Neuronal stem cell (in vitro differentiated cells): ENCODE measurements at regions not wholly inside any gene's neighbourhood (a gene's known extent, or its start where the extent isn't known, plus 50 kb on each side); places are given as distances from the start of the nearest gene placed in this dataset.
A peak's percentile ranks its signal among the peaks of the same experiment; 100 is the strongest.

Source experiments
- DNase-seq: peaks from one replicate; pipeline ENCODE4 v3.0.0-alpha.2; 2013; ENCODE audit warnings: low spot score
- H2AFZ ChIP-seq: one replicate; pipeline ENCODE4 v1.6.1; 2013; ENCODE audit warnings: mild to moderate bottlenecking, low read length, inconsistent platforms
- H2AK5ac ChIP-seq: 2 replicates; pipeline ENCODE4 v1.6.1; 2013; ENCODE audit warnings: low read depth, mild to moderate bottlenecking, inconsistent platforms, low read length, moderate library complexity, mixed read lengths
- H2BK120ac ChIP-seq: 2 replicates; pipeline ENCODE4 v1.6.1; 2013; ENCODE audit warnings: low read depth, mild to moderate bottlenecking, inconsistent platforms, low read length, moderate library complexity, mixed read lengths
- H2BK12ac ChIP-seq: one replicate; pipeline ENCODE4 v1.6.1; 2013; ENCODE audit warnings: low read length, inconsistent platforms
- H2BK15ac ChIP-seq: 2 replicates; pipeline ENCODE4 v1.6.1; 2013; ENCODE audit warnings: mild to moderate bottlenecking, low read length, inconsistent platforms, mixed read lengths
- H2BK5ac ChIP-seq: one replicate; pipeline ENCODE4 v1.6.1; 2013; ENCODE audit warnings: inconsistent platforms, mild to moderate bottlenecking, low read length, moderate library complexity
- H3K14ac ChIP-seq: one replicate; pipeline ENCODE4 v1.6.1; 2013; ENCODE audit warnings: low read length, inconsistent platforms
- H3K18ac ChIP-seq: 2 replicates; pipeline ENCODE4 v1.6.1; 2013; ENCODE audit warnings: low read length, inconsistent platforms
- H3K23ac ChIP-seq: 2 replicates; pipeline ENCODE4 v1.6.1; 2013; ENCODE audit warnings: low read depth, mild to moderate bottlenecking, mixed read lengths, low read length, inconsistent platforms; ENCODE audit not compliant: poor library complexity
- H3K27ac ChIP-seq: replicated peaks from 3 replicates; pipeline ENCODE4 v1.5.1; 2013; ENCODE audit warnings: low read length, inconsistent platforms
- H3K27me3 ChIP-seq, 3 experiments: 2 replicates each; pipeline ENCODE4 v1.6.1; 2013; ENCODE audit warnings: low read length in 3 of 3, mild to moderate bottlenecking in 2 of 3, inconsistent platforms in 1 of 3, low read depth in 1 of 3, mixed read lengths in 1 of 3, moderate library complexity in 1 of 3; ENCODE audit not compliant: control insufficient read depth in 3 of 3, insufficient read depth in 3 of 3
- H3K36me3 ChIP-seq, 2 donors: replicated peaks in 1 of 2; 2 replicates each; pipeline ENCODE4 v1.6.1; 2013; ENCODE audit warnings: low read length in 2 of 2; ENCODE audit not compliant: control insufficient read depth in 2 of 2, insufficient read depth in 2 of 2
- H3K4ac ChIP-seq: 2 replicates; pipeline ENCODE4 v1.6.1; 2013; ENCODE audit warnings: inconsistent platforms, mild to moderate bottlenecking, low read length, moderate library complexity
- H3K4me1 ChIP-seq, 2 donors: 1 replicate in 1 of 2; 2 replicates in 1 of 2; pipeline ENCODE4 v1.6.1; 2013; ENCODE audit warnings: low read length in 2 of 2, low read depth in 1 of 2; ENCODE audit not compliant: control insufficient read depth in 2 of 2, insufficient read depth in 1 of 2
- H3K4me2 ChIP-seq: one replicate; pipeline ENCODE4 v1.6.1; 2013; ENCODE audit warnings: mild to moderate bottlenecking, low read length, inconsistent platforms; ENCODE audit not compliant: insufficient read depth, poor library complexity, severe bottlenecking
- H3K4me3 ChIP-seq, 2 donors: 2 replicates each; pipeline ENCODE4 v1.5.1; 2013; ENCODE audit warnings: low read length in 2 of 2, mild to moderate bottlenecking in 2 of 2, inconsistent platforms in 1 of 2, moderate library complexity in 1 of 2
- H3K79me1 ChIP-seq: one replicate; pipeline ENCODE4 v1.6.1; 2013; ENCODE audit warnings: low read depth, mild to moderate bottlenecking, inconsistent platforms, low read length, moderate library complexity
- H3K9ac ChIP-seq: one replicate; pipeline ENCODE4 v1.6.1; 2013; ENCODE audit warnings: mild to moderate bottlenecking, low read depth, low read length, inconsistent platforms; ENCODE audit not compliant: poor library complexity
- H3K9me3 ChIP-seq, 2 donors: replicated peaks in 1 of 2; 2 replicates each; pipeline versions ENCODE3 to v1.6.1; 2013; ENCODE audit warnings: low read length in 2 of 2, mild to moderate bottlenecking in 2 of 2, inconsistent platforms in 1 of 2, low read depth in 1 of 2, mixed read lengths in 1 of 2, moderate library complexity in 1 of 2; ENCODE audit not compliant: control insufficient read depth in 2 of 2, insufficient read depth in 1 of 2
- H4K8ac ChIP-seq: one replicate; pipeline ENCODE4 v1.6.1; 2013; ENCODE audit warnings: low read depth, mild to moderate bottlenecking, inconsistent platforms, low read length, moderate library complexity
- H4K91ac ChIP-seq: one replicate; pipeline ENCODE4 v1.6.1; 2013; ENCODE audit warnings: low read length, low read depth, mild to moderate bottlenecking, inconsistent platforms; ENCODE audit not compliant: poor library complexity
- WGBS, 2 donors: extraction: QIAGEN DNeasy Blood & Tissue Kit; methylation state at CpG; one replicate each; pipeline ENCODE4 v1.1.7; 2013; ENCODE audit warnings: missing lambda C conversion rate in 2 of 2, mixed read lengths in 1 of 2; ENCODE audit not compliant: insufficient read length in 2 of 2, insufficient replicate concordance in 1 of 2; ENCODE audit errors: extremely low coverage in 2 of 2; 5-methylcytosine and 5-hydroxymethylcytosine counted together

DNA sequence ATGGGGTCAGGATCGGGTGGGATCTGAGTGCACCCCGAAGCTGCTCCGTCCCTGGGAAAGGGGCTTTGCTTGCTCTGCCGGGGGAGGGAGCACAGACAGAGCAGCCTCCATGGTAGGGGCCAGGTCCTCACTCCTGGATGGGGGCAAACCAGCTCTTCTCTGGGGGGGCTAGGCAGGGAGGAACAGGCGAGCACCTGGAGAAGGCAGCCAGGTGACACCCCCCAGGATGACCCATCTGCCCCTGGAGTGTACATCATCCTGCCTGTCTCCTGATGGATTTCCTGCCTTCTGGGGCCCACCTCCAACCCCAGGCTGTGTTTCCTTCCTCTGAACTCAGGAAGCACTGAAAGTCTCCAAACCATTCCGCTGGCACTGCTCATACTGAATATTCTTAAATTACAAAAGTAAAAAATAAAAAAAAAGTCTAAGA is 248.0 kb downstream of the RHOU start:
- no peak for DNase-seq

DNA sequence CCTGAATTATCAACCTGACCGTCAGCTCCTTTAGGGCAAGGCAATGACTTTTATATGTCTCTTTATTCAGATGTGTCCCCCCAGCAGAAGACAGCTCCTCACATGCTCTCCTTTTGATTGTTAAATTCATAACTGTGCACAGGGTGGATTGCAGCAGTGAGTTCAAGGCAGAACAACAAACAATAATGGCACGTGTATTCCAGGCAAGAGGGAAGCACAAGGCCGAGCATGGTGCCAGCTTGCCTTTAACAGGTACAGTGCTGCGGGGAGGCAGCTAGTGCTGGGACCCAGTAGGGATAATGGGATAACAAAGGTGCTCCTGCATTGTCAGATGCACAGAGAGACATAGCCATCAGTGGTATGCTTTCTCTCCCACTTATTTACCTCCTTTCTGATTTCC is 248.4 kb downstream of the RHOU start:
- H3K36me3 ChIP-seq, result no peaks in the 10 kb centered on the region
- no peak overlapping the region for H4K91ac ChIP-seq
- H3K4ac ChIP-seq, result no peak overlapping the region
- no peak overlapping the region for H3K18ac ChIP-seq
- WGBS, 2 donors, result no CpG with 5 or more reads among the region's 4 CpGs
- H2BK5ac ChIP-seq, result no peak overlapping the region
- H3K14ac ChIP-seq, result no peak overlapping the region
- H3K79me1 ChIP-seq, result no peaks in the 10 kb centered on the region
- H3K23ac ChIP-seq, result no peak overlapping the region
- H3K4me1 ChIP-seq, result peaks cover 0 to 14% of the 10 kb centered on the region in 2 donors
- H2BK12ac ChIP-seq, result no peak overlapping the region
- no peak overlapping the region for H3K9ac ChIP-seq
- no peak overlapping the region for H2BK120ac ChIP-seq
- H3K27me3 ChIP-seq, result no peaks in the 10 kb centered on the region
- no peak overlapping the region for H2AK5ac ChIP-seq
- no peak overlapping the region for H4K8ac ChIP-seq
- no peak for DNase-seq
- no peak overlapping the region for H3K27ac ChIP-seq
- no peaks in the 10 kb centered on the region for H3K9me3 ChIP-seq
- no peak overlapping the region for H3K4me3 ChIP-seq
- H2BK15ac ChIP-seq, result no peak overlapping the region
- H2AFZ ChIP-seq, result no peak overlapping the region
- no peak overlapping the region for H3K4me2 ChIP-seq

More for the DNA sequence above, 248.0 kb downstream of the RHOU start:
- H3K14ac ChIP-seq, result no peak overlapping the region
- no peak overlapping the region for H3K4me2 ChIP-seq
- H4K8ac ChIP-seq, result no peak overlapping the region
- peak overlapping the region; percentile 21 for H2AK5ac ChIP-seq
- H2BK15ac ChIP-seq, result no peak overlapping the region
- H3K4me3 ChIP-seq, result no peak overlapping the region
- no peak overlapping the region for H4K91ac ChIP-seq
- peaks cover 0 to 15% of the 10 kb centered on the region in 2 donors for H3K4me1 ChIP-seq
- no peaks in the 10 kb centered on the region for H3K27me3 ChIP-seq
- no CpG with 5 or more reads among the region's 6 CpGs for WGBS, 2 donors
- H3K27ac ChIP-seq, result no peak overlapping the region
- H3K79me1 ChIP-seq, result no peaks in the 10 kb centered on the region
- H3K36me3 ChIP-seq, result no peaks in the 10 kb centered on the region
- no peak overlapping the region for H3K9ac ChIP-seq
- H2AFZ ChIP-seq, result no peak overlapping the region
- H3K4ac ChIP-seq, result no peak overlapping the region
- no peak overlapping the region for H2BK12ac ChIP-seq
- H3K23ac ChIP-seq, result no peak overlapping the region
- peak overlapping the region; percentile 90 for H3K18ac ChIP-seq
- no peak overlapping the region for H2BK5ac ChIP-seq
- H2BK120ac ChIP-seq, result no peak overlapping the region
- H3K9me3 ChIP-seq, result no peaks in the 10 kb centered on the region

DNA sequence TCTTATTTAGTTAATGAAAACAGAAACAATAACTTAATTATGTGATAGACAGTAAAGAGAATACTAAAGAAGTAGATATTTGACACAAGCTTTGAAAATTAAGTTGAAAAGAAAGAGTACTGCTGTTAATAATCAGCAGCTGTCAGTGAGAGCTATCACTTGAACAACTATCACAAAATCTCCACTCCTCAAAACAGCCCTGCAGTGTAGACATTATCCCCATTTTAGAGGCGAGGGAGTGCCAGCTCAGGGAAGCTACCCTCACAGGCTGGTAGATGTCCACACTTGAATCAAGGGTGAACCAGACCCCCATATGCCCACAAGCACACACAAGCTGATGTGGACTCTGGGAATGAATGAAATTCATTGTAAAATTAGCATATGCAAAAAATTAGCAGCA is 248.8 kb downstream of the RHOU start:
- Histone ChIP-seq H3K23ac (no peak overlapping the region), H2AFZ (no peak overlapping the region), H3K27me3 (no peaks in the 10 kb centered on the region), H3K14ac (no peak overlapping the region), H2AK5ac (no peak overlapping the region), H3K9ac (no peak overlapping the region), H3K9me3 (no peaks in the 10 kb centered on the region), H2BK15ac (no peak overlapping the region), H2BK120ac (no peak overlapping the region), H3K4me3 (no peak overlapping the region), H4K8ac (no peak overlapping the region), H3K79me1 (no peaks in the 10 kb centered on the region), H3K27ac (no peak overlapping the region), H3K18ac (no peak overlapping the region), H2BK12ac (no peak overlapping the region), H3K36me3 (no peaks in the 10 kb centered on the region), H3K4me2 (no peak overlapping the region), H4K91ac (no peak overlapping the region), H2BK5ac (no peak overlapping the region), H3K4me1 (peaks cover 0 to 17% of the 10 kb centered on the region in 2 donors), H3K4ac (no peak overlapping the region)
- no peak for DNase-seq
- WGBS, 2 donors, result no CpG with 5 or more reads among the region's 1 CpG

GRCh38 chr1:228984646-228985631 is 249.7 kb downstream of the RHOU start:
- peak overlapping the region in 1 of 2 donors; percentile 16 for H3K4me3 ChIP-seq
- DNase-seq, result no peak
- H3K4ac ChIP-seq, result peak overlapping the region; percentile 54
- peak overlapping the region; percentile 13 for H3K18ac ChIP-seq
- no peaks in the 10 kb centered on the region for H3K27me3 ChIP-seq
- H2BK5ac ChIP-seq, result peak overlapping the region; percentile 44
- H3K4me2 ChIP-seq, result no peak overlapping the region
- H2AK5ac ChIP-seq, result peak overlapping the region; percentile 78
- no CpG with 5 or more reads among the region's 7 CpGs for WGBS, 2 donors
- H3K23ac ChIP-seq, result peak overlapping the region; percentile 17
- peak overlapping the region; percentile 47 for H2BK120ac ChIP-seq
- H3K4me1 ChIP-seq, result peaks cover 0 to 16% of the 10 kb centered on the region in 2 donors
- peak overlapping the region; percentile 49 for H2BK15ac ChIP-seq
- no peaks in the 10 kb centered on the region for H3K36me3 ChIP-seq
- H4K91ac ChIP-seq, result no peak overlapping the region
- no peak overlapping the region for H2AFZ ChIP-seq
- no peaks in the 10 kb centered on the region for H3K79me1 ChIP-seq
- no peak overlapping the region for H3K27ac ChIP-seq
- no peak overlapping the region for H4K8ac ChIP-seq
- H3K14ac ChIP-seq, result no peak overlapping the region
- H3K9ac ChIP-seq, result peak overlapping the region; percentile 21
- H3K9me3 ChIP-seq, result no peaks in the 10 kb centered on the region
- peak overlapping the region; percentile 16 for H2BK12ac ChIP-seq
